ENCODE measurements at regions not wholly inside any gene's neighbourhood (a gene's known extent, or its start where the extent isn't known, plus 50 kb on each side); places are given as distances from the start of the nearest gene placed in this dataset.
"Not testable (repeated sequence)": the region's sequence is repeated elsewhere in the genome, so short reads cannot be mapped to it uniquely, and the experiment has no call there.

DNA sequence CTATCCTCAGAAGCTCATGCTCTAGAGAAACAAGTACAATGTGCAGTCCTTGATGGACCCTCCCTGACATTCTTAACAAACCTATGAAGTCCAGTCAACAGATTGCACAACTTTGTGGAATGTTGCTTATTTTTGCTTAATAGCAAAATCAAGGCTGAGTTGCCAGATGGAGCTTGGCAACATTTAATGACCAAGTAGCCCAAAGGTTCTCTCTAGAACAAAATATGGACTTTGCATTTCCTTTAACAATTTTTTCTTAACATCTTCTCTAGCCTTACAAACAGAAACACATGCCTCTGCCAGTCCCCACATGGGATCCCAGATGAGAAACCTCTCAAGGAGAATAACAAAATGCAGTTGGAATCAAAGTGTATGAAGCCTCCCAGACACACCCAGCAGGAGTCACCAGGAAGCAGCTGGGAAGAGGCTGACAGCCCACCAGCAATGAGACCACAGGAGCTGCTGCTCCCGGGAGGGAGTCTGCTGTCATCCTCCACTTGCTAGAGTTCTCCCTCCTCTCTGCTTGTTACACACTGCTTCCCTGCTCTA is 422.5 kb upstream of the CDIN1 start:
- Mint-ChIP-seq H3K4me3 (no peak overlapping the region), H3K4me1 (ENCODE audit: low read depth) (no peaks in the 10 kb centered on the region)
- ATAC-seq: no peak

DNA sequence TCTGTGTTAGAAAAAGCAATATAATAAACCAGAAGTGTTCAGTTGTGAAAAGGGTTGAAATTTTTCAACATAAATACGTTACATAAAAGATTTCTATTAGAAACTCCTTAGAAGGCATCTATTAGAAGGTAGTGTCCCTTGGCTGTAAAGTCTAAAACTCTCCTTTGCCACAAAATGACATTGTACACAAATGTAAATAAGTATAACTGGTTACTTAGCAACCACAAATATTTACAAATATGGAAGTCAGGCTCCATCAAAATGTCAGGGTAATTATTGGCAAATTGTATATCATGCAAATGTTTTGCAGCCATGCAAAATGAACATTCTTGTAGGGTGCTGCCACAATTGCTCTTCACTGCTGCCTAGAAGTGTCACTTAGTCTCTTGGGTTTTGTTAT is 419.1 kb upstream of the CDIN1 start:
- H3K4me3 Mint-ChIP-seq: no peak overlapping the region
- ATAC-seq: no peak
- H3K4me1 Mint-ChIP-seq (ENCODE audit: low read depth): no peaks in the 10 kb centered on the region
- no peak for DNase-seq
- H3K9me3 Mint-ChIP-seq: peaks cover 4% of the 10 kb centered on the region
- no peaks in the 10 kb centered on the region for H3K36me3 Mint-ChIP-seq (ENCODE audit: insufficient read depth)
- H3K27me3 Mint-ChIP-seq (ENCODE audit: low read depth): no peaks in the 10 kb centered on the region

More for the DNA sequence above, 422.5 kb upstream of the CDIN1 start:
- Mint-ChIP-seq H3K36me3 (ENCODE audit: insufficient read depth) (no peaks in the 10 kb centered on the region), H3K27me3 (ENCODE audit: low read depth) (no peaks in the 10 kb centered on the region), H3K9me3 (no peaks in the 10 kb centered on the region)
- DNase-seq: no peak

- no peak overlapping the region for H3K4me3 Mint-ChIP-seq
- H3K27me3 Mint-ChIP-seq (ENCODE audit: low read depth): no peaks in the 10 kb centered on the region
- no peak for ATAC-seq
- H3K4me1 Mint-ChIP-seq (ENCODE audit: low read depth): no peaks in the 10 kb centered on the region
- no peak for DNase-seq
- no peaks in the 10 kb centered on the region for H3K36me3 Mint-ChIP-seq (ENCODE audit: insufficient read depth)
- H3K9me3 Mint-ChIP-seq: peaks cover 4% of the 10 kb centered on the region
These were observed 418.3 kb upstream of the CDIN1 start for GRCh38 chr15:36161108-36161507.

DNA sequence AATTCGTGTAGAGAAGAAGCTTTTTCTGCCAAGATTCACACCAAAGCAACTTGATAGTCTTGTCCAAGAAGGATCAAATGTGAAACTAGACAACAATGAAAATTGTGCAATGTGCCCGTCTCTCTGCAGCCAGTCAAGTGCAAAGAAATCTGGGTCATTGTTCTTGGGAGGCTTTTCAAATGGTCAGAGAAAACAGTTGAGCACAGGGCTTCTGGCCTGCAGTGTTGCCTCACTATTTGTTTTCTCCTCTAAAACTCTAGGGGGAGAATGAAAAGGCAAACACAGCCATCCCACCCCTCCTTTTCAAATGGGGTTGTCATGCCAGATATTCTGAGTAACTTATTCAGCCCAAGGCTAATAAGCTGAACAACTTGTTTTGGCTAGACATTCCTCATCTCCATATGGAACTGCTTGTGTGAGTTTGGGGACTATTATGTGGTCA is 417.6 kb upstream of the CDIN1 start:
- Mint-ChIP-seq H3K4me1 (ENCODE audit: low read depth) (no peaks in the 10 kb centered on the region), H3K36me3 (ENCODE audit: insufficient read depth) (no peaks in the 10 kb centered on the region), H3K4me3 (no peak overlapping the region), H3K27me3 (ENCODE audit: low read depth) (no peaks in the 10 kb centered on the region), H3K9me3 (peaks cover 4% of the 10 kb centered on the region)
- ATAC-seq (no peak), DNase-seq (no peak)

DNA sequence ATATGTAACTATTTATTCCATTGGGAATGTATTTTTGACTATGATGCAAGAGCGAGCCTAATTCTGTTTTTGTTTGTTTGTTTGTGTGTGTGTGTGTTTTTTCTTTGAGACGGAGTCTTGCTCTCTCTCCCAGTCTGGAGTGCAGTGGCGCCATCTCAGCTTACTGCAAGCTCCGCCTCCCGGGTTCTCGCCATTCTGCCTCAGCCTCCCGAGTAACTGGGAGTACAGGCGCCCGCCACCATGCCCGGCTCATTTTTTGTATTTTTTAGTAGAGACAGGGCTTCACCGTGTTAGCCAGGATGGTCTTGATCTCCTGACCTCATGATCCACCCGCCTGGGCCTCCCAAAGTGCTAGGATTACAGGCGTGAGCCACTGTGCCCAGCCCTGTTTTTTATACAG is 415.4 kb upstream of the CDIN1 start:
- H3K4me1 Mint-ChIP-seq (ENCODE audit: low read depth); ATAC-seq; DNase-seq; H3K4me3 Mint-ChIP-seq; H3K36me3 Mint-ChIP-seq (ENCODE audit: insufficient read depth); H3K9me3 Mint-ChIP-seq; H3K27me3 Mint-ChIP-seq (ENCODE audit: low read depth): not testable (repeated sequence)

- no peaks in the 10 kb centered on the region for H3K36me3 Mint-ChIP-seq (ENCODE audit: insufficient read depth)
- no peak overlapping the region for H3K4me3 Mint-ChIP-seq
- H3K9me3 Mint-ChIP-seq: no peaks in the 10 kb centered on the region
These were observed 406.5 kb upstream of the CDIN1 start for GRCh38 chr15:36172955-36173354.

DNA sequence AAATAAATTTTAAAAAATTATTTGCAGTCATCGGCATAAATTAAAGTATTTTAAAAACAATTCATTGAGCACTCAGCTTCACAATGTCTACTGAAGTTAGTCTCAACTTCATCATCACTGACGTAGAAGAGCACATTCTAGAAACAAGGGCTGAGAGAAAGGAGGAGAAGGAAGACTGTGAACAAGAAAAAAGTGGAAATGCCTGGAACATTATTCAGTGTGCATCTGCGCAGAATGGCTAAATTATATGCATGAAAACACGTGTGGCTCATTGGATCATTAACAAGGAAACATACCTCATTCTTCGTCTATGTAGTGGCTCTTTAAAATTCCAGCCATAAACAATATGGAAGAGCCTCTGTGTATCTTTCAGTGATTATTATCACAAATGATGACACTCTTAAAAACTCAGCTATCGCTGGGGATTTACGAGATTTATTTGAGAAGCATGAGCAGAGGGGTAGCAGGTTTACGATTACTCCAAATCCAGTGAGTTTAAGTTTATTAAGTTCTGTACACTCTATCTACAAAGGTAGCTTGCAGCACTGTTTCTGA is 404.2 kb upstream of the CDIN1 start:
- H3K9me3 Mint-ChIP-seq: no peaks in the 10 kb centered on the region
- no peak for ATAC-seq
- no peaks in the 10 kb centered on the region for H3K4me1 Mint-ChIP-seq (ENCODE audit: low read depth)
- no peak overlapping the region for H3K4me3 Mint-ChIP-seq
- no peaks in the 10 kb centered on the region for H3K27me3 Mint-ChIP-seq (ENCODE audit: low read depth)
- H3K36me3 Mint-ChIP-seq (ENCODE audit: insufficient read depth): no peaks in the 10 kb centered on the region
- no peak for DNase-seq

More at GRCh38 chr15:36172955-36173354, 406.5 kb upstream of the CDIN1 start:
- Mint-ChIP-seq H3K4me1 (ENCODE audit: low read depth) (no peaks in the 10 kb centered on the region), H3K27me3 (ENCODE audit: low read depth) (no peaks in the 10 kb centered on the region)
- no peak for DNase-seq
- no peak for ATAC-seq

DNA sequence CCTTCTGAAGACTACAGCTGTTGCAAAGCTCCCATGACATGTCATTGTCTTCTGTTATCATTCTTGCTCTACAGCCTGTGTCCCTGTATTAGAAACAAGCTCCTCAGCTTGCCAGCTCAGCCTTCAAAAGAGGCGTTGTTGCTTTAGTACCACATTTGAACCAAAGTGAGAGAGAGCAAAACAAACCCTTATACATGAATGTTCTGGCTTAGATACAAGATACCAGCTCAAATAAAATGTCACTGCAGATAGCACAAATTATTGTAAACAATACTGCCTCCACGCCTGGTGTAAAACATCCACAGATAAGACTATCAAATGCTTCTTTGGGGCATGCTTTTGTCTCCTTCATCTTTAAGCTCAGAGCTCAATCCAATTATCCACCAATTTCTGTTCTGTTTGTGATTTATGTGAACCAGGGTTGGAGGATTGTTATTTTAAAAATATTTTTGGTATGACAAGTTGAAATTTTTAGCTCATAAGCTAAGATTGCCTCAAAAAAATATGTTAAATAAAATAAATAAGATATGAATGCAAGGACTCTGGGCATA is 403.6 kb upstream of the CDIN1 start:
- Mint-ChIP-seq H3K9me3 (no peaks in the 10 kb centered on the region), H3K36me3 (ENCODE audit: insufficient read depth) (no peaks in the 10 kb centered on the region), H3K4me3 (no peak overlapping the region), H3K4me1 (ENCODE audit: low read depth) (no peaks in the 10 kb centered on the region), H3K27me3 (ENCODE audit: low read depth) (no peaks in the 10 kb centered on the region)
- ATAC-seq (no peak), DNase-seq (no peak)

DNA sequence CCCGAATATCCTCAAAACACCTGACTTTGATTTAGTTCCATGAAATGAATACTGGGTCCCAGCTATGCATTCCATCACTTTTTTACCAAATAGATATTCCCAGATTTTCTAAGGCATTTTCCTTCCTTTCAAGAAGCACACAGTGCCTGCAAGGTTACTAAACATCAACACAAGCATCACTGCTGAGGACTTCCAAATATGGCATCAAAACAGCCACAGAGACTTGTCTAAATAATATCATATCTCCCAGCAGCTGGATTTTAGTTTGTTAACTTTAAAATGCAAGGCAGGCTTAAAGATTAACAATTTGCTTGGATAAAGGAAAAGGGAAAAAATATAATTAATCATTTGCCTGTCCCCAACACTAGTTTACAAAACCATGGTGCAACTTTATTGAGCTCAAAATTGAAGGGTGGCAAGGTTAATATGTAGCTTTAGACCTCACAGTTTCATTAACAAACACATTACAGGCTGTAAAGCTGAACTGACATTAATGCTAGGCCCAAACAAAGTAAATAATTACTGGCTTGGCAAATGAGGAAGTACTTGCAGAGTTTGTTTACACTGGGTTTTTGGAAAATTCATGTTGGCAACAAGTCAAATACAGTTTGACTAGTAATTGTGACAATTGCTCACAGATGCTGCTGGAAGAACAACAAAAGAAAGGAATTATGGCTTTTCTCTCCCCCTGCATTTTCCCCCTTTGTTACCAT is 401.7 kb upstream of the CDIN1 start:
- Mint-ChIP-seq H3K27me3 (ENCODE audit: low read depth) (no peaks in the 10 kb centered on the region), H3K36me3 (ENCODE audit: insufficient read depth) (no peaks in the 10 kb centered on the region), H3K4me3 (no peak overlapping the region), H3K9me3 (no peaks in the 10 kb centered on the region), H3K4me1 (ENCODE audit: low read depth) (no peaks in the 10 kb centered on the region)
- ATAC-seq: no peak
- DNase-seq: no peak

- no peaks in the 10 kb centered on the region for H3K27me3 Mint-ChIP-seq (ENCODE audit: low read depth)
These were observed 401.2 kb upstream of the CDIN1 start for GRCh38 chr15:36178303-36178633.

DNA sequence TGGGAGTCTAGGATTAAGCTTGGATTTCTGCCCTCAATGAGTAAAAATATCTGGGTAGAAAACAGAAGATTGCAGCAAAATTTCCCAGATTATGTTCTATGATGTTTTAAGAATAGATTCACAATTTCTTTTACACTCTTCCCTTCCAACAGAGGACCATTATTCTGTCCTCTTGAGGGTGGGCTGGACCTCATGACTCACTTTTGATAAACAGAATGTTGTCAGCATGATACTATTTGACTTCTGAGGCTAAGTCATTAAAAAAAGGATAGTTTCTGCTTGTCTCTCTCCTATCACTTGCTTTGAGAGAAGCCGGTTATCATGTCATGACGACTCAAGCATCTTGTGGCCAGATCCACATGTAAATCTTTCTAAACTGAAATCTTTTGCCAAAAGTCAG is 396.2 kb upstream of the CDIN1 start:
- no peaks in the 10 kb centered on the region for H3K4me1 Mint-ChIP-seq (ENCODE audit: low read depth)
- DNase-seq: no peak
- no peak overlapping the region for H3K4me3 Mint-ChIP-seq
- peaks cover 10% of the 10 kb centered on the region for H3K9me3 Mint-ChIP-seq
- H3K27me3 Mint-ChIP-seq (ENCODE audit: low read depth): no peaks in the 10 kb centered on the region
- ATAC-seq: no peak
- H3K36me3 Mint-ChIP-seq (ENCODE audit: insufficient read depth): no peaks in the 10 kb centered on the region

More at GRCh38 chr15:36178303-36178633, 401.2 kb upstream of the CDIN1 start:
- Mint-ChIP-seq H3K4me3 (no peak overlapping the region), H3K36me3 (ENCODE audit: insufficient read depth) (no peaks in the 10 kb centered on the region), H3K9me3 (no peaks in the 10 kb centered on the region), H3K4me1 (ENCODE audit: low read depth) (no peaks in the 10 kb centered on the region)
- ATAC-seq (no peak), DNase-seq (no peak)

- DNase-seq (no peak), ATAC-seq (no peak)
- Mint-ChIP-seq H3K36me3 (ENCODE audit: insufficient read depth) (no peaks in the 10 kb centered on the region), H3K4me1 (ENCODE audit: low read depth) (no peaks in the 10 kb centered on the region), H3K27me3 (ENCODE audit: low read depth) (peaks cover 2% of the 10 kb centered on the region), H3K4me3 (no peak overlapping the region), H3K9me3 (peaks cover 14% of the 10 kb centered on the region)
These were observed 394.0 kb upstream of the CDIN1 start for GRCh38 chr15:36185438-36185837.

DNA sequence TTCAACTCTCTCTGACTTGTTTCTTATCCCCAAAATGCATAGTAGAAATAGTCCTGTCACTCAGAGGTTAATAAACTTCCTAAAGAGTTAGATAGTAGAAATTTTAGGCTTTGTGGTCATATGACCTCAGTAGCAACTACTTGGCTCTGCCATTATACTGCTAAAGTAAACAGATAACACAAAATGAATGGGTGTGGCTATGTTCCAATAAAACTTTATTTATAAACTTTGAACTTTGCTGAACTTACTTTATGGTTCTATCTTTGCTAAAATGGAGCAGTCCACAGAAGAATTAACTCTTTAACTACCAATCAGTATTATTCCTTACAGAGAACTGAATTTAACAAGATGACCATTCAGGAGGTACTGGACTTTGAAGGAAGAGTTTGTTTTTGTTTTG is 393.6 kb upstream of the CDIN1 start:
- no peak for DNase-seq
- Mint-ChIP-seq H3K4me3 (no peak overlapping the region), H3K27me3 (ENCODE audit: low read depth) (peaks cover 3% of the 10 kb centered on the region)

DNA sequence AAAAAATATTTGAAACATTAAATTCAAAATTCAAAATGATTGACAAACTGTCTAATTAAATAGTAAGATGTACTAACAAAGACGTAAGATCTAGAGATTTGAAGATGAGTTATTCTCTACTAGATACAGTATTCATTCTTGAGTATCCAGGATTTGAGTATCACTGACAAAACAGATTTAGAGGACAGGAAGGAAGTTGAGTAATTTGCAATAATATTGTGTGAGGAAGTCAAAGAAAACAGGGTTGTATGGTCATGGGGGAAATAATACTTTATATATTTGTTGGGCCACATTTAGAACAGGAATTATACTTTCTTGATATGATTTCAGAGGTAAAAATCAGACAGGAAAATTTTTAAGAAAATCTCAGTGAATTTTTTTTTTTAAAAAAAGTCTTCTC is 393.1 kb upstream of the CDIN1 start:
- Mint-ChIP-seq H3K4me3 (no peak overlapping the region), H3K9me3 (peaks cover 19% of the 10 kb centered on the region), H3K36me3 (ENCODE audit: insufficient read depth) (no peaks in the 10 kb centered on the region), H3K27me3 (ENCODE audit: low read depth) (peaks cover 3% of the 10 kb centered on the region), H3K4me1 (ENCODE audit: low read depth) (no peaks in the 10 kb centered on the region)
- ATAC-seq (no peak), DNase-seq (no peak)

More for the DNA sequence above, 393.6 kb upstream of the CDIN1 start:
- ATAC-seq: no peak
- Mint-ChIP-seq H3K36me3 (ENCODE audit: insufficient read depth) (no peaks in the 10 kb centered on the region), H3K9me3 (peaks cover 17% of the 10 kb centered on the region), H3K4me1 (ENCODE audit: low read depth) (no peaks in the 10 kb centered on the region)

DNA sequence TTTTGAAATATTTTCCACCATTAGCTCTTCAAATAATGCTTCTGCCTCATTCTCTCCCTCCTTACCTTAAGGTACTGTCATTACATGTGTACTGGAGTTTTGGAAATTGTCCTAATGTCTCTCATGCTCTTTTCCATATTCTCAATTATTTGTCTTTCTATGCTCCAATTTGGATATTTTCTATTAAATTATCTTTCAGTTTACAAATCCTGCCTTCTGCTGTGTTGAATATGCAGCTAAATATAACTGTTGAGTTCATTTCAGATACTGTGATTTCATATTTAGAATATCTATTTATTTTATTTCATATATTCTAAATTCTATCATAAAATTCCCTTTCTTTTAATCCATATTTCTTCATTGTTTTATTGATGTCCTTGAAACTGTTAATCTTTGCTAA is 388.0 kb upstream of the CDIN1 start:
- Mint-ChIP-seq H3K27me3 (ENCODE audit: low read depth) (peaks cover 3% of the 10 kb centered on the region), H3K4me1 (ENCODE audit: low read depth) (no peaks in the 10 kb centered on the region), H3K36me3 (ENCODE audit: insufficient read depth) (no peaks in the 10 kb centered on the region), H3K4me3 (no peak overlapping the region), H3K9me3 (peaks cover 11% of the 10 kb centered on the region)
- DNase-seq (no peak), ATAC-seq (no peak)

Measured in activated T-cell treated with anti-CD3 and anti-CD28 coated beads, Interleukin-2, amount 50 U/mL, for 4 hours (primary cell).